ENCODE measurements at regions not wholly inside any gene's neighbourhood (a gene's known extent, or its start where the extent isn't known, plus 50 kb on each side); places are given as distances from the start of the nearest gene placed in this dataset.
"Not testable (repeated sequence)": the region's sequence is repeated elsewhere in the genome, so short reads cannot be mapped to it uniquely, and the experiment has no call there.

DNA sequence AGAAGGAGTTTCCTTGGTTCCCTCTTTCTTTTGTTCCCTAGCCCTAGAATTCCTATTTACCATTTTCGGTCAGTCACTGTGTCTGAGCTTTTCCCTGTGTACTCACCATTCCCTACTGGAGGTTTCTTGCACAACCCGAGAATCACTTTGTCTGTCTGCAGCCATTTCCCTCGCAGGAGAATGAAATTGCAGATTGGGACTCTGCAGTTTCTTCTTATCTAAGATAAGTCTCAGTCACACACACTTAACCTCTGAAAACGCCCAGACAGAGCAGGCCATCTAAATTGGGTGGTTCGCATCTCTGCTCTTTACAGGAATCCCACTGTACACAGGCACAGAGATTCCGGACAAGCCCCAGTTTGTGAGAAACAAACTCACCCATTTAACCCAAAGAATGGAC, 58.6 kb upstream of the CNTNAP2 start:
- Histone ChIP-seq H3K36me3 (no peaks in the 10 kb centered on the region), H3K27ac (no peak overlapping the region), H3K27me3 (no peaks in the 10 kb centered on the region), H3K4me1 (no peaks in the 10 kb centered on the region), H3K4me3 (replicated peaks in 1 of 3) (no peak overlapping the region), H3K9me3 (no peaks in the 10 kb centered on the region)
- intact Hi-C loops (cut with DNase I) = no loop called here
- 76 to 77% methylated on average over 6 of the region's 6 CpGs for WGBS, 2 donors
- no peak for TF ChIP-seq POLR2A (IDR thresholded peaks at IDR 0.05)
- TF ChIP-seq, protein P1, sequence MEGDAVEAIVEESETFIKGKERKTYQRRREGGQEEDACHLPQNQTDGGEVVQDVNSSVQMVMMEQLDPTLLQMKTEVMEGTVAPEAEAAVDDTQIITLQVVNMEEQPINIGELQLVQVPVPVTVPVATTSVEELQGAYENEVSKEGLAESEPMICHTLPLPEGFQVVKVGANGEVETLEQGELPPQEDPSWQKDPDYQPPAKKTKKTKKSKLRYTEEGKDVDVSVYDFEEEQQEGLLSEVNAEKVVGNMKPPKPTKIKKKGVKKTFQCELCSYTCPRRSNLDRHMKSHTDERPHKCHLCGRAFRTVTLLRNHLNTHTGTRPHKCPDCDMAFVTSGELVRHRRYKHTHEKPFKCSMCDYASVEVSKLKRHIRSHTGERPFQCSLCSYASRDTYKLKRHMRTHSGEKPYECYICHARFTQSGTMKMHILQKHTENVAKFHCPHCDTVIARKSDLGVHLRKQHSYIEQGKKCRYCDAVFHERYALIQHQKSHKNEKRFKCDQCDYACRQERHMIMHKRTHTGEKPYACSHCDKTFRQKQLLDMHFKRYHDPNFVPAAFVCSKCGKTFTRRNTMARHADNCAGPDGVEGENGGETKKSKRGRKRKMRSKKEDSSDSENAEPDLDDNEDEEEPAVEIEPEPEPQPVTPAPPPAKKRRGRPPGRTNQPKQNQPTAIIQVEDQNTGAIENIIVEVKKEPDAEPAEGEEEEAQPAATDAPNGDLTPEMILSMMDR (IDR thresholded peaks at IDR 0.05) = no peak
- no peak for DNase-seq

DNA sequence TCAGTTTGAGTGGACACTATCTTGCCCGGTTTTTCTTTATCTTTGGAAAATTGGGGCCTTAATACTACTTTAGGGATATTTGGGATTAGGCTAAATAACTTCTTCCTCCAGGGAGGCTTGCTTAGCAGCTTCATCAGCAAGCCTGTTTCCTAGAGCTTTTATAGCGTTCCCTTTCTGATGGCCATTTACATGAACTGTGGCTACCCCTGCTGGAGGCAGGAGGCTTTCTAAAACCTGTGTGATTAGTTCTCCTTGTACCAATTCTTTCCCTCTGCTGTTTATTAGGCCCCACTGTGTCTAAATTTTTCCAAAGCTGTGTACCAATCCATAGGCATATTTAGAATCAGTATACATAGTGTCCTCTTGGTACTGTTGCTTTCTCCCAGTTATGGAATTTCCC, 61.7 kb upstream of the CNTNAP2 start:
- TF ChIP-seq, protein P1 (IDR thresholded peaks at IDR 0.05) = no peak
- no peak for TF ChIP-seq POLR2A (IDR thresholded peaks at IDR 0.05)
- H3K4me1 ChIP-seq = no peaks in the 10 kb centered on the region
- H3K4me3 ChIP-seq (replicated peaks in 1 of 3) = no peak overlapping the region
- no peak overlapping the region for H3K27ac ChIP-seq
- 87 to 90% methylated on average over 2 of the region's 2 CpGs for WGBS, 2 donors
- no peaks in the 10 kb centered on the region for H3K9me3 ChIP-seq
- intact Hi-C loops (cut with DNase I) = no loop called here
- H3K36me3 ChIP-seq = no peaks in the 10 kb centered on the region
- H3K27me3 ChIP-seq = no peaks in the 10 kb centered on the region
- DNase-seq = no peak

DNA sequence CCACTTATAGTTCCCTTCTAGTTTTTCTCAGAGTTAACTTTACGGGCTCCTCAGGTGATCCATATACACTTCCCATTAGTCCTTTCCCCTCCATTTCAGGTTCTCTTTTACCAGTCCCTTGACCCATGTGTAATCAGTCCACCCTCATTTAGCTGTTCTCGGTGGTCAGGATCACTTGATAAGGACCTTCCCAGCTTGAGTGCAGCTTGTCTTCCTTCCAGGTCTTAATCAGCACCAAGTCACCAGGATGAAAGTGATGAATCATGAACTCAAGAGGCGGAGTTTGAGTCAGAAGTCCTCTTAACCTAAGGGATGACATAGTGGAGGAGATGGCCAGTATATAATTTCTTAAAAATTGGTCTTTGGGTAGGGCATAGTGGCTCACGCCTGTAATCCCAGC, 63.1 kb upstream of the CNTNAP2 start:
- Histone ChIP-seq H3K36me3 (no peaks in the 10 kb centered on the region), H3K4me3 (replicated peaks in 1 of 3) (no peak overlapping the region), H3K27me3 (no peaks in the 10 kb centered on the region), H3K4me1 (no peaks in the 10 kb centered on the region), H3K27ac (no peak overlapping the region), H3K9me3 (no peaks in the 10 kb centered on the region)
- no peak for DNase-seq
- intact Hi-C loops (cut with DNase I) = no loop called here
- WGBS, 2 donors = 91 to 92% methylated on average over 4 of the region's 4 CpGs
- TF ChIP-seq, protein P1 (IDR thresholded peaks at IDR 0.05) = no peak
- no peak for TF ChIP-seq POLR2A (IDR thresholded peaks at IDR 0.05)

DNA sequence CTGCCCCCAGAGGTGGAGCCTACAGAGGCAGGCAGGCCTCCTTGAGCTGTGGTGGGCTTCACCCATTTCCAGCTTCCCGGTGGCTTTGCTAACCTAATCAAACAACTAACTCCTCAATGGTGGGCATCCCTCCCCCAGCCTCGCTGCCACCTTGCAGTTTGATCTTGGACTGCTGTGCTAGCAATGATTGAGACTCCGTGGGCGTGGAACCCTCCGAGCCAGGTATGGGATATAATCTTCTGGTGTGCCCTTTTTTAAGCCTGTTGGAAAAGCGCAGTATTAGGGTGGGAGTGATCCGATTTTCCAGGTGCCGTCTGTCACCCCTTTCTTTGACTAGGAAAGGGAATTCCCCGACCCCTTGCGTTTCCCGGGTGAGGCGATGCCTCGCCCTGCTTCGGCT, 73.3 kb upstream of the CNTNAP2 start:
- H3K4me3 ChIP-seq (replicated peaks in 1 of 3); H3K9me3 ChIP-seq; H3K27ac ChIP-seq; H3K4me1 ChIP-seq; H3K36me3 ChIP-seq; H3K27me3 ChIP-seq; DNase-seq; intact Hi-C loops (cut with DNase I): not testable (repeated sequence)
- WGBS, 2 donors = 89 to 94% methylated on average over 14 of the region's 14 CpGs

DNA sequence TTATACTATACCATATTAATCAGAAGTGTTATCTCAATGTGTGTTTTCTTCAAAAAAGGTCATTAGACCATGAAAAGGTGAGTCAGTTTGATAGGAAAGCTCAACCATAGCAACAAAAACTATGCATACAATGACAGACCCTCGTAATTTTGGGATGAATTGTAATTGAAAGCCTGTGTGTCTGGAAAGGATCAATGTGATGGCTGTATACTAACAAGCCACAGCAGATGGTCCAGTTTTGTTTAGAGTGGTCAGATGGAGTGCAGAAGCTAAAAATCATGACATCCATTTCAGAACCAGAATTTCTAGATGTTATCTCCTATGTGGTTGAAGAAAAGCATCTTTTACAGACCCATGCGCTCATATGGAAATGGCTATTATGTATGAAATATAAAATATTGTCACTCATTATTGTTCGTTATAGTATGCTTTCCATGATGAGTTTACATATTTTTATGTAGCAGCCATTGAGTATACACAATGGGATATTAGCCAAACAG, 88.3 kb upstream of the CNTNAP2 start:
- no peak for DNase-seq
- 79 to 82% methylated on average over 3 of the region's 3 CpGs for WGBS, 2 donors
- no peaks in the 10 kb centered on the region for H3K27me3 ChIP-seq

More for the DNA sequence above, 88.3 kb upstream of the CNTNAP2 start:
- Histone ChIP-seq H3K36me3 (no peaks in the 10 kb centered on the region), H3K4me3 (replicated peaks in 1 of 3) (no peak overlapping the region), H3K27ac (no peak overlapping the region), H3K9me3 (no peaks in the 10 kb centered on the region), H3K4me1 (no peaks in the 10 kb centered on the region)
- intact Hi-C loops (cut with DNase I) = no loop called here
- TF ChIP-seq, protein P1 (IDR thresholded peaks at IDR 0.05) = no peak
- TF ChIP-seq POLR2A (IDR thresholded peaks at IDR 0.05) = no peak

Measured in thyroid gland (tissue), 4 donors.